Fibroblast of pulmonary artery (primary cell): ENCODE measurements at regions not wholly inside any gene's neighbourhood (a gene's known extent, or its start where the extent isn't known, plus 50 kb on each side); places are given as distances from the start of the nearest gene placed in this dataset.
A peak's percentile ranks its signal among the peaks of the same experiment; 100 is the strongest.

ENCODE experiments used
- DNase-seq: peaks from one replicate; pipeline ENCODE4 v3.0.0-alpha.2; 2010; ENCODE audit warnings: low read depth
- H3K4me3 ChIP-seq: replicated peaks from 2 replicates; pipeline ENCODE4 v1.5.1; 2011; ENCODE audit warnings: low read depth, mild to moderate bottlenecking, control low read depth, low read length, moderate library complexity
- TF ChIP-seq, protein P1 (sequence below): IDR thresholded peaks from 2 replicates; pipeline ENCODE4 v1.5.1; 2011; ENCODE audit warnings: mild to moderate bottlenecking, control low read depth, low read length, inconsistent platforms; ENCODE audit errors: missing control alignments

DNA sequence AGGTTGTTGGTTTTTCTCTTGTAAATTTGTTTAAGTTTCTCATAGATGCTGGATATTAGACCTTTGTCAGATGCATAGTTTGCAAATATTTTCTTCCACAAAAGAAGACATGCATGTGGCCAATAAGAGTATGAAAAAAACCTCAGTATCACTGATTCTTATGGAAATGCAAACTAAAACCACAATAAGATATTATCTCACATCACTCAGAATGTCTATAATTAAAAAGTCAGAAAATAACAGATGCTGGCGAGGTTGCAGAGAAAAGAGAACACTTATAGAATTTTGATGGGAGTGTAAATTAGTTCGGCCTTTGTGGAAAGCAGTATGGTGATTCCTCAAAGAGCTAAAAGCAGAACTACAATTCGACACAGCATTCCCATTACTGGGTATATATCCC is 1355.6 kb downstream of the FAM133A start:
- TF ChIP-seq, protein P1, sequence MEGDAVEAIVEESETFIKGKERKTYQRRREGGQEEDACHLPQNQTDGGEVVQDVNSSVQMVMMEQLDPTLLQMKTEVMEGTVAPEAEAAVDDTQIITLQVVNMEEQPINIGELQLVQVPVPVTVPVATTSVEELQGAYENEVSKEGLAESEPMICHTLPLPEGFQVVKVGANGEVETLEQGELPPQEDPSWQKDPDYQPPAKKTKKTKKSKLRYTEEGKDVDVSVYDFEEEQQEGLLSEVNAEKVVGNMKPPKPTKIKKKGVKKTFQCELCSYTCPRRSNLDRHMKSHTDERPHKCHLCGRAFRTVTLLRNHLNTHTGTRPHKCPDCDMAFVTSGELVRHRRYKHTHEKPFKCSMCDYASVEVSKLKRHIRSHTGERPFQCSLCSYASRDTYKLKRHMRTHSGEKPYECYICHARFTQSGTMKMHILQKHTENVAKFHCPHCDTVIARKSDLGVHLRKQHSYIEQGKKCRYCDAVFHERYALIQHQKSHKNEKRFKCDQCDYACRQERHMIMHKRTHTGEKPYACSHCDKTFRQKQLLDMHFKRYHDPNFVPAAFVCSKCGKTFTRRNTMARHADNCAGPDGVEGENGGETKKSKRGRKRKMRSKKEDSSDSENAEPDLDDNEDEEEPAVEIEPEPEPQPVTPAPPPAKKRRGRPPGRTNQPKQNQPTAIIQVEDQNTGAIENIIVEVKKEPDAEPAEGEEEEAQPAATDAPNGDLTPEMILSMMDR = no peak
- H3K4me3 ChIP-seq = no peak overlapping the region
- DNase-seq = no peak

DNA sequence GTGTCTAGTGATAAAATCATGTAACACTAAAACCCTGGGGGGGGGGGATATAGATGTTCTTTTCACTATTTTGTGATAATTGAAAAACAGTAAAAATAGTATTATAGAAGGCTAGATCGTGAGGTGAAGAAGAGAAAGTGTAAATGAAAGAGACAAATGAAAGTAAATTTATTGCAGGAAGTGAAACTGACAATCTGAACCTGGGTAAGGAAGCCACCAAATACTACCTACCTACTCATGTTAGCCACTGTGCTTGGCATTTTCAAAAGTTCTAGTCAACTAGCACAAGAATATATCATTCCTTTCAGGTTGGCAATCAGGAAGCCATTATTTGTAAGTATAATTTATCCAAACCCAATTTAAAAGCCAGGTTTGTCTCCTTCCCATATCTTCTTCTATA is 1366.1 kb downstream of the FAM133A start:
- TF ChIP-seq, protein P1 = no peak
- no peak for DNase-seq
- no peak overlapping the region for H3K4me3 ChIP-seq

DNA sequence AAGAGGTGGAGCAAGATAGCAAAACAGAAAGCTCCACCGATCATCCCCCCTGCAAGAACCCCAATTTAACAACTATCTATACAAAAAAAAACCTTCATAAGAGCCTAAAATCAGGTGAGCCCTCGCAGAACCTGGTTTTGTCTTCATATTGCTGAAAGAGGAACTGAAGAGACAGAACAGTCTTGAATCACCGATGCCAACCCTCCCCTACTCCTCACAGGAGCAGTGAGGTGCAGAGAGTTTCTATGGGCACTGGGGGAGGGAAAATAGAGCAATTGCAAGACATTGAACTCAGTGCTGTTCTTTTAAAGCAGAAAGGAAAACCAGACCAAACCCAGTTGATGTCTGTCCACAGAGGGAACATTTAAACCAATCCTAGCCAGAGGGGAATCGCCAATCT is 1370.3 kb downstream of the FAM133A start:
- no peak for DNase-seq
- H3K4me3 ChIP-seq = no peak overlapping the region
- TF ChIP-seq, protein P1 = no peak

DNA sequence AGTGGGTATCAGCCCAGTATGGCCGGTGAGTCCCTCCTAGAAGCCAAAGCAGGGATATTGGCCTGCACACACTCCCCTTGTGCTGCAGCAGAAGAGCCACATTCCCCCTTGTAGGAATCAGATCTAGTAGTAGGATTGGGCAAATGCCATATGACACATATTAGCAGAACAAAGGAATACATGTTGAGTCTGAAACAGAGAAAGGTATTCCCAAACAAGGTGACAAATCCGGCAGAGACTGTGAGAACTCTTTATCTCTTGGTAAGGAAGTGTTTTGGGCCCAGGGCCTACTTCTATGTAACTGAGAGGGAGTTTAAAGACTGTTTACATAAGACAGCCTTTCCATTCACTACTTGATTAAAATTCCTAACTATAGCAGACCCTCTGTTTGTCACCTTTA is 1382.0 kb downstream of the FAM133A start:
- DNase-seq = no peak
- H3K4me3 ChIP-seq = no peak overlapping the region
- TF ChIP-seq, protein P1 = no peak

DNA sequence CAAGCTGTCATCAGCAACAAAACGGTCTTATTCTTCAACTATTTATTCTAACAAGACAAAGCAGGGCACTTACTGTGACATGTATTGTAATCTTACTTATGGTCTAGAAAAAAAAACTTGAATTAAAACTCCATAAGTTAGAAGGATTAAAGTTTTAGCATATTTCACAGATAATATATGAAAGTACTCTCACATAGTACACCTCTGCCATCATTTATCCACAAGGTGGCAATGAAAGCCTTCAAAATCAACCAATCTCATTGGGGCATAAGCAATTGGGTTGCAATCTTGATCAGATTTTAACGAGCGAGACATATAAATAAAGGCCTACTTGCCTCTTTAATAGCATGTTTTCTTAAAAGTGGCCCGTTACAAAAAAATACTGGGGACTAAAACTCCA is 1382.9 kb downstream of the FAM133A start:
- TF ChIP-seq, protein P1 = peak; percentile 15
- peak; percentile 23 for DNase-seq
- no peak overlapping the region for H3K4me3 ChIP-seq

DNA sequence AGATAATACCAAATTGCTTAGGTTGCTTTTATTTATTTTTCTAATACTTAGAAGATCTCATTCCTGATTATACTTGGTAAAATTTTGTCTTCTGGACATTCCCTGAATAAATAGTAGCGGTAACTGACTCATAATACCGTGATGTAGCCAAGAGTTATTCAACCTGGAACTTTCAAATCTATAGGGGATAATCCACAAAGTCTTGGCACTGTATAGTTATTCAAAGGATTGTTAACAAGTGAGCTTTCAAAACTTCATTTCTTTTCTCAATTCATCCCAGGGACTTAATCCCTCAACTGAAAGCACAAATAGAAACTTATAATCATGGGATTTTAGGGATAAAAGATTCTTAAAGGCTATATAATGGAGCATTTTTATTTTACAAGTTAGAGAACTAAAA is 1383.3 kb downstream of the FAM133A start:
- DNase-seq = no peak
- H3K4me3 ChIP-seq = no peak overlapping the region
- TF ChIP-seq, protein P1 = no peak

DNA sequence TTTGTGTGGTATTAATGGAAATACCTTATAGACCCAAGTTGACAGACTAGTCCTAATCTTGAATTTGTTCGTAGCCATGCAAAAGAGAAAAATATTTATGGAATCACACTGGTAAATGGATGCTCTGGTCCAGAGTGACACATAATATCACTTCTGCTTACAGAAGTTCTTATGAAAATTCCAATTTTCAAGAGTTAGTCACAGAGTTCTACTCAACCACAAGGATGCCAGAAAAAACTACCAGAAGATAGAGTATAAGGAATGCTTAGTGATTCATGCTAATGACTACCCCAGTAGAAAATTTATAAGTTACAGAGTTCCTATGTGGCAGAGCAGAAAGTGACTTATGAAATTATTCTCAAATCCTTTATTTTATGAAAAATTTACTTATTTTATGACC is 1384.8 kb downstream of the FAM133A start:
- TF ChIP-seq, protein P1 = no peak
- H3K4me3 ChIP-seq = no peak overlapping the region
- DNase-seq = peak; percentile 66
